Activated CD4-positive, alpha-beta T cell treated with anti-CD3 and anti-CD28 coated beads, Interleukin-10, Interleukin-2, amounts not matched to agents 100 ng/mL and 50 ng/mL, durations not matched to agents 16 hours and 8 hours (primary cell): ENCODE measurements at regions not wholly inside any gene's neighbourhood (a gene's known extent, or its start where the extent isn't known, plus 50 kb on each side); places are given as distances from the start of the nearest gene placed in this dataset.

Experiments
- DNase-seq: peaks from one replicate; pipeline ENCODE4 v3.0.0-alpha.2; 2020

- no peak for DNase-seq
Observed at GRCh38 chr11:15861256-15861655, 495.1 kb downstream of the SOX6 start.

- DNase-seq, result no peak
Observed at GRCh38 chr11:15863411-15863810, 492.9 kb downstream of the SOX6 start.

- DNase-seq, result no peak
Observed at GRCh38 chr11:15864026-15864805, 492.1 kb downstream of the SOX6 start.

GRCh38 chr11:15865212-15865987 is 490.9 kb downstream of the SOX6 start:
- no peak for DNase-seq

GRCh38 chr11:15867871-15868270 is 488.5 kb downstream of the SOX6 start:
- DNase-seq, result no peak

- no peak for DNase-seq
Observed at GRCh38 chr11:15870911-15871310, 485.4 kb downstream of the SOX6 start.

GRCh38 chr11:15871904-15872626 is 484.3 kb downstream of the SOX6 start:
- DNase-seq, result no peak

GRCh38 chr11:15873501-15873900 is 482.8 kb downstream of the SOX6 start:
- no peak for DNase-seq

- DNase-seq, result no peak
Observed at GRCh38 chr11:15874704-15875103, 481.6 kb downstream of the SOX6 start.

GRCh38 chr11:15875393-15875792 is 481.0 kb downstream of the SOX6 start:
- DNase-seq, result no peak

- DNase-seq, result no peak
Observed at GRCh38 chr11:15875943-15876342, 480.4 kb downstream of the SOX6 start.

- DNase-seq, result no peak
Observed at GRCh38 chr11:15878756-15879155, 477.6 kb downstream of the SOX6 start.

- no peak for DNase-seq
Observed at GRCh38 chr11:15880291-15880690, 476.1 kb downstream of the SOX6 start.

GRCh38 chr11:15882876-15883454 is 473.4 kb downstream of the SOX6 start:
- no peak for DNase-seq

- DNase-seq, result no peak
Observed at GRCh38 chr11:15883455-15883920, 472.9 kb downstream of the SOX6 start.

- DNase-seq, result no peak
Observed at GRCh38 chr11:15884141-15884540, 472.2 kb downstream of the SOX6 start.

- no peak for DNase-seq
Observed at GRCh38 chr11:15884777-15885540, 471.4 kb downstream of the SOX6 start.

- no peak for DNase-seq
Observed at GRCh38 chr11:15885854-15886253, 470.5 kb downstream of the SOX6 start.

GRCh38 chr11:15886299-15886698 is 470.0 kb downstream of the SOX6 start:
- no peak for DNase-seq

GRCh38 chr11:15886866-15887265 is 469.5 kb downstream of the SOX6 start:
- DNase-seq, result no peak

- no peak for DNase-seq
Observed at GRCh38 chr11:15888556-15889345, 467.6 kb downstream of the SOX6 start.
